Colonic mucosa (tissue), 4 donors: ENCODE measurements at regions not wholly inside any gene's neighbourhood (a gene's known extent, or its start where the extent isn't known, plus 50 kb on each side); places are given as distances from the start of the nearest gene placed in this dataset.

Experiments
- DNase-seq: peaks from one replicate; pipeline ENCODE4 v3.0.0-alpha.2; 2020
- H3K27ac ChIP-seq: fragments of 200-600 bp; one replicate; pipeline ENCODE4 v1.8.0; 2021
- H3K27me3 ChIP-seq: fragments of 200-600 bp; one replicate; pipeline ENCODE4 v1.8.0; 2021
- H3K36me3 ChIP-seq: fragments of 200-600 bp; one replicate; pipeline ENCODE4 v1.8.0; 2021
- H3K4me1 ChIP-seq: fragments of 200-600 bp; one replicate; pipeline ENCODE4 v1.8.0; 2021; ENCODE audit warnings: mild to moderate bottlenecking
- H3K4me3 ChIP-seq: fragments of 200-600 bp; one replicate; pipeline ENCODE4 v1.8.0; 2021
- H3K9ac ChIP-seq, 2 donors: one replicate each; pipeline ENCODE4 v1.7.0; 2013; ENCODE audit warnings: control low read depth in 2 of 2, low read depth in 2 of 2, low read length in 2 of 2
- H3K9me3 ChIP-seq: fragments of 200-600 bp; one replicate; pipeline ENCODE4 v1.8.0; 2021
- CTCF ChIP-seq: fragments of 200-600 bp; IDR thresholded peaks from one replicate; pipeline ENCODE4 v1.8.0; 2022; ENCODE audit warnings: antibody characterized with exemption, mild to moderate bottlenecking
- intact Hi-C: fragments of 100-400 bp; cut with DNase I; formaldehyde crosslinking; loops from one replicate; pipeline ENCODE4 v1.14.1; 2022
- donor health status: healthy.
- donor health status: DM: no; HTN: no; CAD: no.
- donor health status: DM: no; HTN: no; CAD: no.

GRCh38 chr9:134500931-134501760 lies 140.5 kb upstream of the COL5A1 start:
- no peak for TF ChIP-seq CTCF
- Histone ChIP-seq H3K27ac (no peak overlapping the region), H3K9me3 (no peaks in the 10 kb centered on the region), H3K4me1 (no peaks in the 10 kb centered on the region), H3K9ac (no peak overlapping the region), H3K27me3 (peaks cover 3% of the 10 kb centered on the region), H3K36me3 (no peaks in the 10 kb centered on the region), H3K4me3 (no peak overlapping the region)
- no peak for DNase-seq
- intact Hi-C loops = no loop called here

- no peak for DNase-seq
- intact Hi-C loops = no loop called here
- no peak overlapping the region for H3K9ac ChIP-seq
- no peaks in the 10 kb centered on the region for H3K36me3 ChIP-seq
- peaks cover 3% of the 10 kb centered on the region for H3K27me3 ChIP-seq
- H3K4me1 ChIP-seq = no peaks in the 10 kb centered on the region
- no peak overlapping the region for H3K4me3 ChIP-seq
- no peak overlapping the region for H3K27ac ChIP-seq
- no peak for TF ChIP-seq CTCF
- H3K9me3 ChIP-seq = no peaks in the 10 kb centered on the region
These were observed 139.8 kb upstream of the COL5A1 start for GRCh38 chr9:134501761-134502265.

- Histone ChIP-seq H3K9me3 (no peaks in the 10 kb centered on the region), H3K27me3 (peaks cover 3% of the 10 kb centered on the region), H3K9ac (peak overlapping the region in 1 of 2 donors; percentile 35), H3K4me3 (no peak overlapping the region), H3K4me1 (no peaks in the 10 kb centered on the region), H3K27ac (no peak overlapping the region), H3K36me3 (no peaks in the 10 kb centered on the region)
- TF ChIP-seq CTCF = no peak
- DNase-seq = no peak
- intact Hi-C loops = no loop called here
These were observed 139.3 kb upstream of the COL5A1 start for GRCh38 chr9:134502266-134502791.

GRCh38 chr9:134502809-134503211 lies 138.8 kb upstream of the COL5A1 start:
- Histone ChIP-seq H3K36me3 (no peaks in the 10 kb centered on the region), H3K9ac (peak overlapping the region in 1 of 2 donors; percentile 35), H3K9me3 (no peaks in the 10 kb centered on the region), H3K4me3 (no peak overlapping the region), H3K27ac (no peak overlapping the region), H3K4me1 (no peaks in the 10 kb centered on the region), H3K27me3 (peaks cover 3% of the 10 kb centered on the region)
- intact Hi-C loops = no loop called here
- DNase-seq = peak; percentile 45
- TF ChIP-seq CTCF = no peak

- H3K9ac ChIP-seq = no peak overlapping the region
- no peaks in the 10 kb centered on the region for H3K9me3 ChIP-seq
- H3K36me3 ChIP-seq = no peaks in the 10 kb centered on the region
- no peak for TF ChIP-seq CTCF
- no peak overlapping the region for H3K4me3 ChIP-seq
- no peak overlapping the region for H3K27ac ChIP-seq
- H3K27me3 ChIP-seq = peaks cover 3% of the 10 kb centered on the region
- intact Hi-C loops = no loop called here
- DNase-seq = no peak
- no peaks in the 10 kb centered on the region for H3K4me1 ChIP-seq
These were observed 138.1 kb upstream of the COL5A1 start for GRCh38 chr9:134503301-134504105.
